Hepatocyte (in vitro differentiated cells): ENCODE measurements at regions not wholly inside any gene's neighbourhood (a gene's known extent, or its start where the extent isn't known, plus 50 kb on each side); places are given as distances from the start of the nearest gene placed in this dataset.

Experiments used
- EZH2 ChIP-seq: fragments of 200-600 bp; sonication (generic); IDR thresholded peaks from 2 replicates; pipeline ENCODE4 v1.6.1; 2016; ENCODE audit warnings: antibody characterized with exemption, mild to moderate bottlenecking, borderline replicate concordance
- EZH2phosphoT487 ChIP-seq: fragments of 200-600 bp; sonication (generic); IDR thresholded peaks from one replicate; pipeline ENCODE4 v1.6.1; 2018; ENCODE audit warnings: antibody characterized with exemption, mild to moderate bottlenecking, low read depth, moderate library complexity; ENCODE audit not compliant: unreplicated experiment, severe bottlenecking
- TF ChIP-seq, protein P1 (sequence below): fragments of 200-600 bp; sonication (generic); IDR thresholded peaks from 2 replicates; pipeline ENCODE4 v1.5.1; 2016; ENCODE audit warnings: antibody characterized with exemption, mild to moderate bottlenecking; ENCODE audit not compliant: poor library complexity

DNA sequence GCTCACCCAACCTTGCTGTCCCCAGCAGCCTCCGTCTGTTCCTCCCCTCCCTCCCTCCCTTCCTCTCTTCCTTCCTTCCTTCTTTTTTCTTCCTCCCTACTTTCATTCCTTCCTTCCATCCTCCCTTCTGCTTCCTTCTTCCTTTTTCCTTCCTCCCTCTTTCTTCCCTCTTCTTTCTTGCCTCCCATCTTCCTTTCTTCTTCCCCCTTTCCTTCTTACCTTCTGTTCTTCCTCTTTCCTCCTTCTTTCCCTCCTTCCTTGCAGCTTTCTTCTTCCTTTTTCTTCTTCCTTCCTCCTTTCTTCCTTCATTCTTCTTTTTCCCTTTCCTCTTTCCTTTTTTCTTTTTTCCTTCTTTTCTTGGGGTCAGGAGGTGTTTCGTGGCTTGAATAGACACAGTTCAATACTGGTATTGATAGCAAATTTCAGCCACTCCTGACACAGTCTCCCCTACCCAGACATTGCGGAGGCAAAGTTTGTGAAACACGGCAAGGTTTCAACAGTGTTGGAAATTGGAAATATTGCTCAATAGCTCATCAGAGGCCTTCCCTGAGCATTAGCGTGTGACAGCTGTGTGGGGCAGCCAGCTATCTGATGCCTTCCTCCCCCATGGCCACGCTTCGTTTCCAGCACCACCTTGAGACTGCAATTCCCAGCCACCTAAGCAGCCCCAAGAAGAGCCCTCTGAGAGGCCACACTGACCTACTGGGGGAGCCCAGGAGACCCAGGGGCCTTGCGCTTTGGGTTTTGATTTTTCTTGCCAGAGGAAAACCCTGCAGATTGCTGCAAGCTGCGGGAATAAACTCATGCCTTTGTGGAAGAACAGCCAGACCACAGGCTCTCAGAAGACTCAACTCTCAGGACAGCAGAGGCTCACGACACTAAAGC is 82.2 kb downstream of the KLF15 start:
- TF ChIP-seq, protein P1, sequence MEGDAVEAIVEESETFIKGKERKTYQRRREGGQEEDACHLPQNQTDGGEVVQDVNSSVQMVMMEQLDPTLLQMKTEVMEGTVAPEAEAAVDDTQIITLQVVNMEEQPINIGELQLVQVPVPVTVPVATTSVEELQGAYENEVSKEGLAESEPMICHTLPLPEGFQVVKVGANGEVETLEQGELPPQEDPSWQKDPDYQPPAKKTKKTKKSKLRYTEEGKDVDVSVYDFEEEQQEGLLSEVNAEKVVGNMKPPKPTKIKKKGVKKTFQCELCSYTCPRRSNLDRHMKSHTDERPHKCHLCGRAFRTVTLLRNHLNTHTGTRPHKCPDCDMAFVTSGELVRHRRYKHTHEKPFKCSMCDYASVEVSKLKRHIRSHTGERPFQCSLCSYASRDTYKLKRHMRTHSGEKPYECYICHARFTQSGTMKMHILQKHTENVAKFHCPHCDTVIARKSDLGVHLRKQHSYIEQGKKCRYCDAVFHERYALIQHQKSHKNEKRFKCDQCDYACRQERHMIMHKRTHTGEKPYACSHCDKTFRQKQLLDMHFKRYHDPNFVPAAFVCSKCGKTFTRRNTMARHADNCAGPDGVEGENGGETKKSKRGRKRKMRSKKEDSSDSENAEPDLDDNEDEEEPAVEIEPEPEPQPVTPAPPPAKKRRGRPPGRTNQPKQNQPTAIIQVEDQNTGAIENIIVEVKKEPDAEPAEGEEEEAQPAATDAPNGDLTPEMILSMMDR: no peak
- TF ChIP-seq EZH2 (no peak), EZH2phosphoT487 (no peak)
